IMR-90 (cell line): ENCODE measurements at regions not wholly inside any gene's neighbourhood (a gene's known extent, or its start where the extent isn't known, plus 50 kb on each side); places are given as distances from the start of the nearest gene placed in this dataset.

Source experiments
- ATAC-seq: fragments of 200-7000 bp; cut with Tn5 transposase; 2 replicates; pipeline ENCODE4 v1.9.1; 2020; ENCODE audit warnings: low read depth, mild to moderate bottlenecking, moderate library complexity
- BruUV-seq: library from RNA; stranded (reverse); fragments of 400-500 nt; replicated peaks from 2 replicates; lab custom pipeline; 2021; lab: Mats Ljungman, UMichigan
- CTCF ChIA-PET: fragments of 300-600 bp; formaldehyde crosslinking; extraction: SDS; loops from one replicate; lab custom pipeline; 2021; ENCODE audit warnings: antibody characterized with exemption; lab: Yijun Ruan, JAX
- POLR2A ChIA-PET: fragments of 300-600 bp; sonication (Branson Sonifier 250); formaldehyde crosslinking; loops from one replicate; lab custom pipeline; 2022; ENCODE audit warnings: antibody characterized with exemption; ENCODE audit not compliant: unreplicated experiment; lab: Charles Lee
- DNase-seq: peaks from one replicate; pipeline ENCODE4 v3.0.0; 2013
- H2AFZ ChIP-seq: replicated peaks from 2 replicates; pipeline ENCODE3; 2013; ENCODE audit warnings: low read length, mild to moderate bottlenecking; ENCODE audit not compliant: poor library complexity
- H2AK5ac ChIP-seq: 2 replicates; pipeline ENCODE4 v1.6.1; 2013; ENCODE audit warnings: low read depth, low read length, inconsistent platforms
- H2AK9ac ChIP-seq: replicated peaks from 2 replicates; pipeline ENCODE3; 2013; ENCODE audit warnings: mild to moderate bottlenecking, low read depth, low read length, moderate library complexity; ENCODE audit not compliant: poor library complexity
- H2BK120ac ChIP-seq: 2 replicates; pipeline ENCODE4 v1.6.1; 2013; ENCODE audit warnings: low read depth, low read length, inconsistent platforms
- H2BK15ac ChIP-seq: 3 replicates; pipeline ENCODE4 v1.6.1; 2013; ENCODE audit warnings: low read depth, low read length, inconsistent platforms
- H2BK20ac ChIP-seq: 2 replicates; pipeline ENCODE4 v1.6.1; 2013; ENCODE audit warnings: low read depth, mild to moderate bottlenecking, inconsistent platforms, low read length, moderate library complexity
- H2BK5ac ChIP-seq: 2 replicates; pipeline ENCODE4 v1.6.1; 2013; ENCODE audit warnings: mild to moderate bottlenecking, low read depth, low read length, inconsistent platforms; ENCODE audit not compliant: poor library complexity, severe bottlenecking
- H3K14ac ChIP-seq: replicated peaks from 2 replicates; pipeline ENCODE4 v1.6.1; 2013; ENCODE audit warnings: low read depth, low read length, inconsistent platforms
- H3K18ac ChIP-seq: 2 replicates; pipeline ENCODE4 v1.6.1; 2013; ENCODE audit warnings: low read depth, low read length, control low read depth
- H3K23ac ChIP-seq: 2 replicates; pipeline ENCODE4 v1.6.1; 2013; ENCODE audit warnings: low read depth, low read length, inconsistent platforms
- H3K27ac ChIP-seq: 2 replicates; pipeline ENCODE4 v1.5.1; 2013; ENCODE audit warnings: mild to moderate bottlenecking, control low read depth, low read length; ENCODE audit not compliant: insufficient read depth
- H3K27me3 ChIP-seq: 2 replicates; pipeline ENCODE4 v1.6.1; 2013; ENCODE audit warnings: low read length; ENCODE audit not compliant: control insufficient read depth, insufficient read depth
- H3K36me3 ChIP-seq: 2 replicates; pipeline ENCODE4 v1.6.1; 2013; ENCODE audit warnings: low read length, mixed read lengths; ENCODE audit not compliant: control insufficient read depth, insufficient read depth
- H3K4ac ChIP-seq: 2 replicates; pipeline ENCODE4 v1.6.1; 2013; ENCODE audit warnings: low read depth, low read length, inconsistent platforms
- H3K4me1 ChIP-seq: 2 replicates; pipeline ENCODE4 v1.6.1; 2013; ENCODE audit warnings: low read length, mixed read lengths; ENCODE audit not compliant: control insufficient read depth, insufficient read depth
- H3K4me2 ChIP-seq: 2 replicates; pipeline ENCODE4 v1.6.1; 2013; ENCODE audit warnings: low read depth, mild to moderate bottlenecking, control low read depth, low read length, moderate library complexity
- H3K4me3 ChIP-seq: 2 replicates; pipeline ENCODE4 v1.5.1; 2013; ENCODE audit warnings: low read depth, mild to moderate bottlenecking, control low read depth, low read length, moderate library complexity; ENCODE audit not compliant: insufficient read depth
- H3K56ac ChIP-seq: 2 replicates; pipeline ENCODE4 v1.6.1; 2013; ENCODE audit warnings: low read length, inconsistent platforms; ENCODE audit not compliant: insufficient read depth; ENCODE audit errors: extremely low read depth
- H3K79me1 ChIP-seq, 2 experiments: 2 replicates each; pipeline ENCODE4 v1.6.1; 2013; ENCODE audit warnings: low read length in 2 of 2, inconsistent platforms in 1 of 2, low read depth in 1 of 2
- H3K9ac ChIP-seq: 2 replicates; pipeline ENCODE4 v1.6.1; 2013; ENCODE audit warnings: low read depth, low read length, control low read depth
- H3K9me1 ChIP-seq: 2 replicates; pipeline ENCODE4 v1.6.1; 2013; ENCODE audit warnings: low read length, inconsistent platforms; ENCODE audit not compliant: insufficient read depth
- H3K9me3 ChIP-seq: 2 replicates; pipeline ENCODE4 v1.6.1; 2013; ENCODE audit warnings: low read length; ENCODE audit not compliant: control insufficient read depth, insufficient read depth
- H4K20me1 ChIP-seq: 2 replicates; pipeline ENCODE4 v1.6.1; 2013; ENCODE audit warnings: low read length, inconsistent platforms; ENCODE audit not compliant: insufficient read depth
- H4K5ac ChIP-seq: 2 replicates; pipeline ENCODE4 v1.6.1; 2013; ENCODE audit warnings: mild to moderate bottlenecking, low read depth, low read length, control low read depth
- H4K8ac ChIP-seq, 2 experiments: 2 replicates each; pipeline ENCODE4 v1.6.1; 2013; ENCODE audit warnings: low read depth in 2 of 2, low read length in 2 of 2, control low read depth in 1 of 2, inconsistent platforms in 1 of 2
- H4K91ac ChIP-seq: 2 replicates; pipeline ENCODE4 v1.6.1; 2013; ENCODE audit warnings: low read depth, low read length, inconsistent platforms; ENCODE audit not compliant: insufficient read depth
- BHLHE40 ChIP-seq: fragments of 150-350 bp; IDR thresholded peaks from 2 replicates; pipeline ENCODE4 v1.6.1; 2016; ENCODE audit warnings: mild to moderate bottlenecking, low read depth, low read length
- CEBPB ChIP-seq: IDR thresholded peaks from 2 replicates; pipeline ENCODE4 v1.6.1; 2012; ENCODE audit warnings: low read depth, low read length, improper control_type of control experiment
- CHD1 ChIP-seq: IDR thresholded peaks from 2 replicates; pipeline ENCODE4 v1.6.1; 2012; ENCODE audit warnings: low read depth, low read length, improper control_type of control experiment
- CTCF ChIP-seq: conservative IDR thresholded peaks from 2 replicates; pipeline ENCODE4 v1.5.1; 2012; ENCODE audit warnings: mild to moderate bottlenecking, low read depth, low read length, improper control_type of control experiment
- ELK1 ChIP-seq: fragments of 150-350 bp; IDR thresholded peaks from 2 replicates; pipeline ENCODE4 v1.6.1; 2016; ENCODE audit warnings: low read depth, mild to moderate bottlenecking, low read length, moderate library complexity, borderline replicate concordance
- FOS ChIP-seq: fragments of 150-350 bp; IDR thresholded peaks from 2 replicates; pipeline ENCODE4 v1.6.1; 2016; ENCODE audit warnings: low read depth, low read length
- MAFK ChIP-seq: IDR thresholded peaks from 2 replicates; pipeline ENCODE4 v1.6.1; 2012; ENCODE audit warnings: low read depth, low read length, improper control_type of control experiment
- MAZ ChIP-seq: IDR thresholded peaks from 2 replicates; pipeline ENCODE4 v1.6.1; 2012; ENCODE audit warnings: low read depth, mild to moderate bottlenecking, low read length, improper control_type of control experiment, moderate library complexity, borderline replicate concordance
- MXI1 ChIP-seq: IDR thresholded peaks from 2 replicates; pipeline ENCODE4 v1.6.1; 2012; ENCODE audit warnings: low read depth, mild to moderate bottlenecking, low read length, moderate library complexity, borderline replicate concordance
- NFE2L2 ChIP-seq: fragments of 150-350 bp; IDR thresholded peaks from 2 replicates; pipeline ENCODE4 v1.6.1; 2016; ENCODE audit warnings: low read depth, mild to moderate bottlenecking, low read length
- POLR2A ChIP-seq: IDR thresholded peaks from 2 replicates; pipeline ENCODE4 v1.6.1; 2012; ENCODE audit warnings: mild to moderate bottlenecking, low read depth, low read length
- RAD21 ChIP-seq: IDR thresholded peaks from 2 replicates; pipeline ENCODE4 v1.6.1; 2012; ENCODE audit warnings: low read length, improper control_type of control experiment
- RCOR1 ChIP-seq: IDR thresholded peaks from 2 replicates; pipeline ENCODE4 v1.6.1; 2012; ENCODE audit warnings: mild to moderate bottlenecking, low read length, improper control_type of control experiment; ENCODE audit not compliant: insufficient replicate concordance
- RFX5 ChIP-seq: IDR thresholded peaks from 2 replicates; pipeline ENCODE4 v1.8.0; 2012; ENCODE audit warnings: low read depth, mild to moderate bottlenecking, low read length, moderate library complexity
- SMC3 ChIP-seq: fragments of 150-350 bp; IDR thresholded peaks from 2 replicates; pipeline ENCODE4 v1.6.1; 2016; ENCODE audit warnings: low read depth, mild to moderate bottlenecking, antibody characterized with exemption, low read length, moderate library complexity
- USF2 ChIP-seq: fragments of 150-350 bp; IDR thresholded peaks from 2 replicates; pipeline ENCODE4 v1.6.1; 2017; ENCODE audit warnings: mild to moderate bottlenecking, antibody characterized with exemption, low read length, low read depth
- dilution Hi-C: fragments of 300-500 bp; cut with HindIII; formaldehyde crosslinking; loops from one replicate; pipeline ENCODE4 v1.14.3; 2018; ENCODE audit warnings: low sequenced_read_pairs; ENCODE audit not compliant: unreplicated experiment
- in situ Hi-C: fragments of 300-500 bp; cut with MboI; formaldehyde crosslinking; loops from 3 replicates; pipeline ENCODE4 v1.14.3; 2019; ENCODE audit warnings: low sequenced_read_pairs, inconsistent platforms, mixed read lengths
- intact Hi-C: fragments of 100-400 bp; cut with micrococcal nuclease; formaldehyde crosslinking; loops from 2 replicates; pipeline ENCODE4 v1.10.0; 2022

GRCh38 chr3:143910756-143911155 is 60.9 kb upstream of the DIPK2A start:
- no TSS peak for BruUV-seq
- in situ Hi-C loops = no loop called here
- CTCF ChIA-PET = no interaction called here

More at GRCh38 chr3:143910756-143911155, 60.9 kb upstream of the DIPK2A start:
- Histone ChIP-seq H3K9me3 (no peaks in the 10 kb centered on the region), H3K18ac (no peak overlapping the region), H3K4me3 (no peak overlapping the region), H3K14ac (no peak overlapping the region), H3K4ac (no peak overlapping the region), H3K23ac (no peak overlapping the region), H3K4me2 (no peak overlapping the region), H3K79me1 (no peaks in the 10 kb centered on the region), H2BK15ac (no peak overlapping the region), H2AFZ (no peak overlapping the region), H4K20me1 (no peaks in the 10 kb centered on the region), H4K91ac (no peak overlapping the region), H2AK9ac (no peak overlapping the region), H4K5ac (no peak overlapping the region), H3K27me3 (no peaks in the 10 kb centered on the region), H4K8ac (no peak overlapping the region), H3K27ac (no peak overlapping the region), H3K9me1 (no peaks in the 10 kb centered on the region), H3K9ac (no peak overlapping the region), H2AK5ac (no peak overlapping the region), H3K56ac (no peak overlapping the region), H2BK20ac (no peak overlapping the region), H3K36me3 (no peaks in the 10 kb centered on the region), H3K4me1 (no peaks in the 10 kb centered on the region), H2BK120ac (no peak overlapping the region), H2BK5ac (no peak overlapping the region)
- dilution Hi-C loops = no loop called here
- intact Hi-C loops = no loop called here
- DNase-seq (no peak), ATAC-seq (no peak)
- TF ChIP-seq ELK1 = no peak
- TF ChIP-seq POLR2A = no peak
- TF ChIP-seq SMC3 = no peak
- TF ChIP-seq BHLHE40 = no peak
- TF ChIP-seq MXI1 = no peak
- no peak for TF ChIP-seq MAZ
- no peak for TF ChIP-seq CEBPB
- no peak for TF ChIP-seq RFX5
- TF ChIP-seq CTCF = no peak
- TF ChIP-seq USF2 = no peak
- no peak for TF ChIP-seq RAD21
- TF ChIP-seq FOS = no peak
- TF ChIP-seq MAFK = no peak
- no peak for TF ChIP-seq RCOR1
- TF ChIP-seq NFE2L2 = no peak
- no peak for TF ChIP-seq CHD1
- POLR2A ChIA-PET = no interaction called here
